ENCODE measurements at regions not wholly inside any gene's neighbourhood (a gene's known extent, or its start where the extent isn't known, plus 50 kb on each side); places are given as distances from the start of the nearest gene placed in this dataset.

DNA sequence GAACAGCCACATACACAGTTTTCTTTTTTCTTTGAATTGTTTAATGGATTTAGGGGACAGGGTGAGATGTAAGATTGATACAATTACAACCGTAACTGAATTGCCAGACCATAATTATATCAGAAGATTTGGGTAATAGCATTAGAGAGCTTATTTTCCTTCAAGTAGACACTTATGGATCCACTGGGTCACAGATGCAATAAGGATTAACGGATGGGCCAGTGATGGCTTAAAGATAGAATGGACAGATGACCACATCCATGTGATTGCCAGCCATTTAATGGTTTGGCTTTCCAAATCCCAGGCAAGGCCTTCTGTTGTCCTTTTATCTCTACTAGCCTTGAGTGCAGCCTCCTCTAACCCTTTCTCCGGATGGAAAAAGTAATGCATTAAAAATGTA, 94.7 kb upstream of the NUDT12 start:
- H3K4me3 ChIP-seq: no peak overlapping the region
- no peaks in the 10 kb centered on the region for H3K27me3 ChIP-seq
- no peaks in the 10 kb centered on the region for H3K4me1 ChIP-seq
- no peaks in the 10 kb centered on the region for H3K9me3 ChIP-seq
- no peak for TF ChIP-seq Cebpa-rat (IDR thresholded peaks at IDR 0.05)
- H4K20me1 ChIP-seq: no peaks in the 10 kb centered on the region
- H3K36me3 ChIP-seq: no peaks in the 10 kb centered on the region
- H3K9ac ChIP-seq: no peak overlapping the region
- no peak overlapping the region for H3K27ac ChIP-seq
- no peak overlapping the region for H3K4me2 ChIP-seq

GRCh38 chr5:103648086-103648485, 85.5 kb upstream of the NUDT12 start:
- Histone ChIP-seq H3K9ac (no peak overlapping the region), H3K4me2 (no peak overlapping the region), H3K9me3 (no peaks in the 10 kb centered on the region), H3K4me3 (no peak overlapping the region), H3K27ac (no peak overlapping the region), H3K4me1 (peaks cover 5% of the 10 kb centered on the region; the same call in 1 of the 2 replicates), H4K20me1 (no peaks in the 10 kb centered on the region), H3K27me3 (no peaks in the 10 kb centered on the region), H3K36me3 (no peaks in the 10 kb centered on the region)
- no peak for TF ChIP-seq Cebpa-rat (IDR thresholded peaks at IDR 0.05)

DNA sequence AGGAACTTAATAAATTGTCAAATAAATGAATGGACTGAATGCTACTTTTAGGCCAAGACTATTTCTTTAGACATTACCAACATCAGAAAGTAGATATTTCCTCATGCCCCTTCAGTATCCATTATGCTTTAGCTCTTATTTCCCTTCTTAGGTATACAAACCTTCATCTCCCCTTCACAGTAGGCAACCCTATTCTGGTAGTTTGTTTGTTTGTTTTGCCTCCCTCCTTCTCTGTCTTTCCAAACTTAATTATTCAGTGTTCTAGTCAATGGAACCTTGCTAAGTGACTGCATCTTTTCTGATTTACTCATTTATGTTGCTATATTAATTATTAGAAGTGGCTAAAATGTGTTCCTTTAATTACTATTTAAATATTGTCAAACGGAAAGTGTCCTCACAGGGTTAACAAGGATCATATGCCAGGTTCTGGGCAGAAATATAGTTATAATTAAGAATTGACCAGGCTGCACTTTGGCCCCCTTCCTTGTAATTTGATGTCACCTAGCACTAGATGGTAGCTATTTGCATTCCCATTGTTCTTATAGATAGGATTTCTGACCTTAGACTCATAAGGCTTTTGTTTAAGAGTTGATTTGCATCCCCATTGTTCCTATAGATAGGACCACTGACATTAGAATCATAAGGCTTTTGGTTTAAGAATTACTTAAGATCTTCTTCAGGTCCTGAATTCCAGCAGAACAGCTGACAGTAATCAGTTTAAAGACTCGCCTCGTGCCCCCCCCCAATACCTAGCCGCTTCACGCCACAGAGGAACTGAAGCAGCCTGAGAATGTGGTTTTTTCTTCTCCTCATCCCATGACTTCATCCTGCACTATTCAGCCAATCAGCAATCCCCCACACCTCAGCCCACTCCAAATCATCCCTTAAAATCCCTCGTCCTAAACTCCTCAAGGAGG, 84.4 kb upstream of the NUDT12 start:
- no peak overlapping the region for H3K9ac ChIP-seq
- H3K9me3 ChIP-seq: no peaks in the 10 kb centered on the region
- H3K36me3 ChIP-seq: no peaks in the 10 kb centered on the region
- no peak overlapping the region for H3K27ac ChIP-seq
- peaks cover 5% of the 10 kb centered on the region; the same call in 1 of the 2 replicates for H3K4me1 ChIP-seq
- H4K20me1 ChIP-seq: no peaks in the 10 kb centered on the region
- H3K27me3 ChIP-seq: no peaks in the 10 kb centered on the region
- H3K4me2 ChIP-seq: no peak overlapping the region
- H3K4me3 ChIP-seq: no peak overlapping the region
- no peak for TF ChIP-seq Cebpa-rat (IDR thresholded peaks at IDR 0.05)

GRCh38 chr5:103645816-103646215, 83.2 kb upstream of the NUDT12 start:
- Histone ChIP-seq H3K4me1 (peaks cover 5% of the 10 kb centered on the region; the same call in 1 of the 2 replicates), H4K20me1 (no peaks in the 10 kb centered on the region), H3K36me3 (no peaks in the 10 kb centered on the region), H3K9ac (no peak overlapping the region), H3K9me3 (no peaks in the 10 kb centered on the region), H3K4me3 (no peak overlapping the region), H3K27ac (no peak overlapping the region), H3K27me3 (no peaks in the 10 kb centered on the region), H3K4me2 (no peak overlapping the region)
- TF ChIP-seq Cebpa-rat (IDR thresholded peaks at IDR 0.05): no peak

- no peaks in the 10 kb centered on the region for H3K9me3 ChIP-seq
- H3K27ac ChIP-seq: no peak overlapping the region
- no peaks in the 10 kb centered on the region for H4K20me1 ChIP-seq
- no peak overlapping the region for H3K9ac ChIP-seq
- no peak for TF ChIP-seq Cebpa-rat (IDR thresholded peaks at IDR 0.05)
- H3K4me3 ChIP-seq: no peak overlapping the region
- no peak overlapping the region for H3K4me2 ChIP-seq
- no peaks in the 10 kb centered on the region for H3K36me3 ChIP-seq
- no peaks in the 10 kb centered on the region for H3K27me3 ChIP-seq
- H3K4me1 ChIP-seq: no peaks in the 10 kb centered on the region
These were observed 76.4 kb upstream of the NUDT12 start for GRCh38 chr5:103638979-103639378.

GRCh38 chr5:103624675-103625074, 62.1 kb upstream of the NUDT12 start:
- Histone ChIP-seq H3K9me3 (no peaks in the 10 kb centered on the region), H3K4me1 (no peaks in the 10 kb centered on the region), H3K27me3 (no peaks in the 10 kb centered on the region), H3K36me3 (no peaks in the 10 kb centered on the region), H3K27ac (no peak overlapping the region), H3K9ac (no peak overlapping the region), H3K4me3 (no peak overlapping the region), H3K4me2 (no peak overlapping the region), H4K20me1 (no peaks in the 10 kb centered on the region)
- no peak for TF ChIP-seq Cebpa-rat (IDR thresholded peaks at IDR 0.05)

DNA sequence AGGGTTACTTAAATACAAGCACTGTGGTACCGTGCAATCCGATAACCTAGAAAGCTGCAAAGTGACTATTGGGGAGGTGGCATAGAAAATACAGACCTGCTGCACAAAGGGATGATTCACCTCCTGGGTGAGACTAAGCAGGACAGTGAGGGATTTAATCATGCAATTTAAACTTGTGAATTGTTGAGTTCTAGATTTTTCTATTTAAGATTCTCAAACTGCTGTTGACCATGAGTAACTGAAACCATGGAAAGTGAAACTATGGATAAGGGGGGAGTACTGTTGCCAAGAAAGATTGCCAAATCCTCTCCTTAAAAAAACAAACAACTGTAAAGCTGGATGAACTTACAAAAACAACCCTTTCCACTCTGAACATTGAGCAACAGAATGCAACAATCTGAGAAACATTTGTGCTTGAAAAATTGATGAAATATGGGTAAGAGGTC, 61.5 kb upstream of the NUDT12 start:
- no peak overlapping the region for H3K4me2 ChIP-seq

GRCh38 chr5:103623425-103623824, 60.8 kb upstream of the NUDT12 start:
- no peak for TF ChIP-seq Cebpa-rat (IDR thresholded peaks at IDR 0.05)
- Histone ChIP-seq H3K4me3 (no peak overlapping the region), H3K27ac (no peak overlapping the region), H3K9ac (no peak overlapping the region), H4K20me1 (no peaks in the 10 kb centered on the region), H3K4me2 (no peak overlapping the region), H3K36me3 (no peaks in the 10 kb centered on the region), H3K27me3 (no peaks in the 10 kb centered on the region), H3K4me1 (no peaks in the 10 kb centered on the region), H3K9me3 (no peaks in the 10 kb centered on the region)

More for the DNA sequence above, 61.5 kb upstream of the NUDT12 start:
- Histone ChIP-seq H3K36me3 (no peaks in the 10 kb centered on the region), H3K4me1 (no peaks in the 10 kb centered on the region), H3K9ac (no peak overlapping the region), H3K27me3 (no peaks in the 10 kb centered on the region), H3K9me3 (no peaks in the 10 kb centered on the region), H3K27ac (no peak overlapping the region), H4K20me1 (no peaks in the 10 kb centered on the region), H3K4me3 (no peak overlapping the region)
- TF ChIP-seq Cebpa-rat (IDR thresholded peaks at IDR 0.05): no peak

DNA sequence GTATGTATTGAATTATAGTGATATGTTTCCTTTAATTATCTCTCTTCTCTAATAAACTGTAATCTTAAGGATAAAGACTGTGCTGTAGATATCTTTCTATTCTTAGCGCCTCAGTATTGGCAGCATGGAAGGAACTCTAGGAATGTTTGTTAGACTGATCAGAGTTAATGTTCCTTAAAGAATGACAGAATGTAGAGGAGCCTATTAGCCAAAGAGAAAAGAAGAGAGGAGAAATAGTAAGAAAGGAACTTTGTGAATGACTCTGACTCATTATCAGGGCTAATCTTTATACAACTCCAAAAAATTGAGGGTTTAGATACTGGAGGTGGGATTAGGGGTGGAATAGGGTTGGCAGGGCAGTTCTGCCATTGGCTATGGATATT, 59.0 kb upstream of the NUDT12 start:
- no peaks in the 10 kb centered on the region for H3K36me3 ChIP-seq
- no peaks in the 10 kb centered on the region for H3K4me1 ChIP-seq
- no peak overlapping the region for H3K4me2 ChIP-seq
- H3K9me3 ChIP-seq: no peaks in the 10 kb centered on the region
- H3K4me3 ChIP-seq: no peak overlapping the region
- no peaks in the 10 kb centered on the region for H4K20me1 ChIP-seq
- H3K9ac ChIP-seq: no peak overlapping the region
- H3K27ac ChIP-seq: no peak overlapping the region
- TF ChIP-seq Cebpa-rat (IDR thresholded peaks at IDR 0.05): no peak
- no peaks in the 10 kb centered on the region for H3K27me3 ChIP-seq

DNA sequence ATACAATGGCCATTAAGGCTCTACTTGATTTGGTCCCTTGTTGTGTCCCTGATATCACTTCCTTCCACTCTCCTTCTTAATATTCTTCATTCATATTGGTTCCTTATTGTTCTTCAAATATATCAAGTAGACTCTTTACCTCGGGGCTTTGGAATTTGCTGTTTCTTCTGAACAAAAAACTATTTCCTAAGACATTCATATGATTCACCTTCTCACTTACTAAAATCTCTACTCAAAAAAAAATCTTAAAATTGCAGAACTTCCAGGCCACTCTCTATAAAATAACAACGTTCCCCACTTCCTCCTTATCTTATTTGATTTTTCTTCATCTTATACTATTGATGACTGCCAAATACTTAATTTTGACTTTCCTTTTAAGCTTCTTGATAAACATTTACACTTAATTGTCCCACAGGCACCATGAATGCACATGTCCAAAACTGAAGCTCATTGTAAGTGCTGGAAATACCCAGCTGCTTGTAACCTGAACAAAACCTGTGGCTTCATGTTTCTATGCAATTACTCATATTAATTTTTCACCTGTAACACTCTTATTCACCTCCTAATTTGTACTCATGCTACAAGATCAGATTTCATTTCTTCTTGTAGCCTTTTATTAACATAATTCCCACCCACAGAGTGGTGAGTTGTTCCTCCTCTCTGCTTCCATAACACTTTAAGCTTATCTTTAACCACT, 58.4 kb upstream of the NUDT12 start:
- no peaks in the 10 kb centered on the region for H3K9me3 ChIP-seq
- no peak overlapping the region for H3K4me3 ChIP-seq
- H3K36me3 ChIP-seq: no peaks in the 10 kb centered on the region
- H3K9ac ChIP-seq: no peak overlapping the region
- no peak overlapping the region for H3K4me2 ChIP-seq
- no peaks in the 10 kb centered on the region for H4K20me1 ChIP-seq
- H3K4me1 ChIP-seq: no peaks in the 10 kb centered on the region
- no peak overlapping the region for H3K27ac ChIP-seq
- no peaks in the 10 kb centered on the region for H3K27me3 ChIP-seq
- no peak for TF ChIP-seq Cebpa-rat (IDR thresholded peaks at IDR 0.05)
